Keratinocyte (primary cell): ENCODE measurements at regions not wholly inside any gene's neighbourhood (a gene's known extent, or its start where the extent isn't known, plus 50 kb on each side); places are given as distances from the start of the nearest gene placed in this dataset.

Experiments used
- CTCF ChIP-seq, 3 experiments: IDR thresholded peaks in 1 of 3; conservative IDR thresholded peaks in 1 of 3; optimal IDR thresholded peaks in 1 of 3; 2 replicates in 2 of 3; 3 replicates in 1 of 3; pipeline versions ENCODE3 to v1.5.1; 2011; ENCODE audit warnings: low read length in 3 of 3, mild to moderate bottlenecking in 3 of 3, moderate library complexity in 2 of 3, control low read depth in 1 of 3, inconsistent platforms in 1 of 3; ENCODE audit not compliant: insufficient read depth in 2 of 3; ENCODE audit errors: extremely low read depth in 1 of 3
- EZH2 ChIP-seq: IDR thresholded peaks from one replicate; pipeline ENCODE4 v1.6.1; 2012; ENCODE audit warnings: inconsistent platforms, mild to moderate bottlenecking, low read length, moderate library complexity

GRCh38 chr20:56776345-56776744 is 147.2 kb downstream of the TFAP2C start:
- TF ChIP-seq CTCF (optimal IDR thresholded peaks at IDR 0.05 in 1 of 3, IDR thresholded peaks at IDR 0.05 in 1 of 3, conservative IDR thresholded peaks at IDR 0.05 in 1 of 3; ENCODE audit: extremely low read depth in 1 of 3, insufficient read depth in 2 of 3, low read length in 3 of 3): no peak
- TF ChIP-seq EZH2: no peak
